GM23248 (cell line): ENCODE measurements at regions not wholly inside any gene's neighbourhood (a gene's known extent, or its start where the extent isn't known, plus 50 kb on each side); places are given as distances from the start of the nearest gene placed in this dataset.

Experiments used
- DNase-seq: peaks from one replicate; pipeline ENCODE4 v3.0.0-alpha.2; 2015
- H2AFZ ChIP-seq: fragments of 200-600 bp; sonication (generic); 2 replicates; pipeline ENCODE4 v1.6.1; 2016; ENCODE audit warnings: antibody characterized with exemption
- H3F3A ChIP-seq: fragments of 200-600 bp; sonication (generic); 2 replicates; pipeline ENCODE4 v1.6.1; 2016; ENCODE audit warnings: mild to moderate bottlenecking, antibody characterized with exemption, mixed run types; ENCODE audit not compliant: insufficient read depth
- H3K27ac ChIP-seq: fragments of 200-600 bp; sonication (generic); 2 replicates; pipeline ENCODE4 v1.5.1; 2016; ENCODE audit warnings: mild to moderate bottlenecking
- H3K27me3 ChIP-seq: fragments of 200-600 bp; sonication (generic); replicated peaks from 2 replicates; pipeline ENCODE4 v1.6.1; 2016; ENCODE audit warnings: mild to moderate bottlenecking; ENCODE audit not compliant: insufficient read depth
- H3K36me3 ChIP-seq: fragments of 200-600 bp; sonication (generic); 2 replicates; pipeline ENCODE4 v1.6.1; 2016; ENCODE audit warnings: low read depth, mild to moderate bottlenecking
- H3K4me1 ChIP-seq: fragments of 200-600 bp; sonication (generic); 2 replicates; pipeline ENCODE4 v1.6.1; 2016; ENCODE audit warnings: mild to moderate bottlenecking; ENCODE audit not compliant: insufficient read depth
- H3K4me2 ChIP-seq: fragments of 200-600 bp; sonication (generic); one replicate; pipeline ENCODE4 v1.6.1; 2016; ENCODE audit warnings: mild to moderate bottlenecking; ENCODE audit not compliant: unreplicated experiment
- H3K4me3 ChIP-seq: fragments of 200-600 bp; sonication (generic); 2 replicates; pipeline ENCODE4 v1.5.1; 2016; ENCODE audit warnings: mild to moderate bottlenecking
- H3K79me2 ChIP-seq: fragments of 200-600 bp; sonication (generic); 2 replicates; pipeline ENCODE4 v1.6.1; 2016; ENCODE audit warnings: mild to moderate bottlenecking; ENCODE audit not compliant: insufficient read depth
- H3K9ac ChIP-seq: fragments of 200-600 bp; sonication (generic); 2 replicates; pipeline ENCODE4 v1.6.1; 2016; ENCODE audit warnings: mild to moderate bottlenecking
- H3K9me2 ChIP-seq: fragments of 200-600 bp; sonication (generic); 2 replicates; pipeline ENCODE4 v1.6.1; 2016; ENCODE audit warnings: mixed run types, mild to moderate bottlenecking, moderate library complexity; ENCODE audit not compliant: insufficient read depth
- H3K9me3 ChIP-seq: fragments of 200-600 bp; sonication (generic); one replicate; pipeline ENCODE4 v1.6.1; 2017; ENCODE audit warnings: low read depth
- H4K20me1 ChIP-seq: fragments of 200-600 bp; sonication (generic); 2 replicates; pipeline ENCODE4 v1.6.0; 2016; ENCODE audit not compliant: insufficient read depth
- EZH2 ChIP-seq: fragments of 200-600 bp; sonication (generic); IDR thresholded peaks from 2 replicates; pipeline ENCODE4 v1.6.1; 2018; ENCODE audit warnings: antibody characterized with exemption, mild to moderate bottlenecking; ENCODE audit not compliant: insufficient read depth, poor library complexity, severe bottlenecking
- EZH2phosphoT487 ChIP-seq: fragments of 200-600 bp; sonication (generic); IDR thresholded peaks from 2 replicates; pipeline ENCODE4 v1.6.1; 2018; ENCODE audit warnings: antibody characterized with exemption, moderate library complexity, mild to moderate bottlenecking, low read depth; ENCODE audit not compliant: insufficient read depth
- WGBS, 2 experiments: methylation state at CpG; one replicate each; pipeline ENCODE4 v1.1.6; 2015 to 2017; ENCODE audit warnings: low lambda C conversion rate in 2 of 2, low coverage in 1 of 2; ENCODE audit errors: missing lambda C conversion rate in 2 of 2; 5-methylcytosine and 5-hydroxymethylcytosine counted together
- in situ Hi-C: fragments of 300-500 bp; cut with MboI; formaldehyde crosslinking; loops from 2 replicates; pipeline ENCODE4 v1.15.0; 2020

- H3K27ac ChIP-seq: no peak overlapping the region
- no peak overlapping the region for H3K4me2 ChIP-seq
- H3K9ac ChIP-seq: no peak overlapping the region
- WGBS, 2 experiments: 0 to 5% methylated on average over 1 of the region's 1 CpG
- no peaks in the 10 kb centered on the region for H3K9me3 ChIP-seq
- H4K20me1 ChIP-seq: no peaks in the 10 kb centered on the region
- DNase-seq: no peak
- no peak overlapping the region for H3K4me3 ChIP-seq
- H2AFZ ChIP-seq: no peak overlapping the region
- no peaks in the 10 kb centered on the region for H3K9me2 ChIP-seq
- no peaks in the 10 kb centered on the region for H3K27me3 ChIP-seq
- no peaks in the 10 kb centered on the region for H3K4me1 ChIP-seq
- H3K79me2 ChIP-seq: no peaks in the 10 kb centered on the region
- H3K36me3 ChIP-seq: no peaks in the 10 kb centered on the region
- TF ChIP-seq EZH2phosphoT487: no peak
- TF ChIP-seq EZH2: no peak
- in situ Hi-C loops: no loop called here
- H3F3A ChIP-seq: no peaks in the 10 kb centered on the region
Measured at GRCh38 chr4:104752337-104752736, 257.6 kb upstream of the CXXC4 start.

GRCh38 chr4:104756837-104757236 is 262.1 kb upstream of the CXXC4 start:
- Histone ChIP-seq H3K9me2 (no peaks in the 10 kb centered on the region), H3K27ac (no peak overlapping the region), H3K9ac (no peak overlapping the region), H3K4me2 (no peak overlapping the region), H3F3A (no peaks in the 10 kb centered on the region), H3K79me2 (no peaks in the 10 kb centered on the region), H2AFZ (no peak overlapping the region), H3K27me3 (no peaks in the 10 kb centered on the region), H4K20me1 (no peaks in the 10 kb centered on the region), H3K36me3 (no peaks in the 10 kb centered on the region), H3K4me1 (no peaks in the 10 kb centered on the region), H3K4me3 (no peak overlapping the region), H3K9me3 (no peaks in the 10 kb centered on the region)
- no peak for DNase-seq
- WGBS, 2 experiments: 0% methylated on average over 1 of the region's 1 CpG
- no peak for TF ChIP-seq EZH2phosphoT487
- TF ChIP-seq EZH2: no peak
- in situ Hi-C loops: no loop called here

- Histone ChIP-seq H3K9ac (no peak overlapping the region), H3K4me3 (no peak overlapping the region), H3K4me2 (no peak overlapping the region), H3K79me2 (no peaks in the 10 kb centered on the region), H4K20me1 (no peaks in the 10 kb centered on the region), H2AFZ (no peak overlapping the region), H3K4me1 (no peaks in the 10 kb centered on the region), H3K9me3 (no peaks in the 10 kb centered on the region), H3K36me3 (no peaks in the 10 kb centered on the region), H3K27ac (no peak overlapping the region), H3K27me3 (no peaks in the 10 kb centered on the region), H3F3A (no peaks in the 10 kb centered on the region), H3K9me2 (no peaks in the 10 kb centered on the region)
- DNase-seq: no peak
- in situ Hi-C loops: no loop called here
- WGBS, 2 experiments: 16 to 17% methylated on average over 2 of the region's 2 CpGs
- TF ChIP-seq EZH2 (no peak), EZH2phosphoT487 (no peak)
Measured at GRCh38 chr4:104758574-104758973, 263.9 kb upstream of the CXXC4 start.

- no peak for DNase-seq
- H3K9ac ChIP-seq: no peak overlapping the region
- no peak overlapping the region for H3K27ac ChIP-seq
- TF ChIP-seq EZH2 (no peak), EZH2phosphoT487 (no peak)
- H3K4me3 ChIP-seq: no peak overlapping the region
- no peaks in the 10 kb centered on the region for H3K9me3 ChIP-seq
- no peaks in the 10 kb centered on the region for H3K4me1 ChIP-seq
- H3K79me2 ChIP-seq: no peaks in the 10 kb centered on the region
- H2AFZ ChIP-seq: no peak overlapping the region
- WGBS, 2 experiments: 4% methylated on average over 5 of the region's 5 CpGs
- in situ Hi-C loops: no loop called here
- no peaks in the 10 kb centered on the region for H3K27me3 ChIP-seq
- H3F3A ChIP-seq: no peaks in the 10 kb centered on the region
- H3K36me3 ChIP-seq: no peaks in the 10 kb centered on the region
- no peak overlapping the region for H3K4me2 ChIP-seq
- no peaks in the 10 kb centered on the region for H4K20me1 ChIP-seq
- H3K9me2 ChIP-seq: no peaks in the 10 kb centered on the region
Measured at GRCh38 chr4:104763554-104764222, 269.0 kb upstream of the CXXC4 start.

GRCh38 chr4:104766676-104767075 is 272.0 kb upstream of the CXXC4 start:
- TF ChIP-seq EZH2 (no peak), EZH2phosphoT487 (no peak)
- no peak overlapping the region for H3K27ac ChIP-seq
- H3K4me1 ChIP-seq: no peaks in the 10 kb centered on the region
- no peaks in the 10 kb centered on the region for H4K20me1 ChIP-seq
- H3F3A ChIP-seq: no peaks in the 10 kb centered on the region
- H3K4me3 ChIP-seq: no peak overlapping the region
- no peaks in the 10 kb centered on the region for H3K9me2 ChIP-seq
- no peak overlapping the region for H3K4me2 ChIP-seq
- no peak for DNase-seq
- WGBS, 2 experiments: 4 to 8% methylated on average over 1 of the region's 1 CpG
- in situ Hi-C loops: no loop called here
- no peaks in the 10 kb centered on the region for H3K9me3 ChIP-seq
- H3K36me3 ChIP-seq: no peaks in the 10 kb centered on the region
- H3K27me3 ChIP-seq: no peaks in the 10 kb centered on the region
- no peak overlapping the region for H2AFZ ChIP-seq
- no peaks in the 10 kb centered on the region for H3K79me2 ChIP-seq
- H3K9ac ChIP-seq: no peak overlapping the region
